B cell (primary cell): ENCODE measurements at regions not wholly inside any gene's neighbourhood (a gene's known extent, or its start where the extent isn't known, plus 50 kb on each side); places are given as distances from the start of the nearest gene placed in this dataset.

Experiments
- ATAC-seq: fragments of 200-7000 bp; cut with Tn5 transposase; one replicate; pipeline ENCODE4 v1.10.0; 2021; ENCODE audit warnings: low read depth, mild to moderate bottlenecking, moderate number of reproducible peaks, moderate library complexity
- CTCF ChIA-PET: fragments of 350-600 bp; sonication (Branson Sonifier 250); formaldehyde crosslinking; loops from one replicate; lab custom pipeline; 2021; ENCODE audit warnings: antibody characterized with exemption, inconsistent platforms; lab: Charles Lee
- POLR2A ChIA-PET: fragments of 350-600 bp; sonication (Branson Sonifier 250); formaldehyde crosslinking; loops from one replicate; lab custom pipeline; 2021; ENCODE audit warnings: antibody characterized with exemption; lab: Charles Lee
- DNase-seq: peaks from one replicate; pipeline ENCODE4 v3.0.0; 2013
- H2AFZ ChIP-seq: 2 replicates; pipeline ENCODE4 v1.6.1; 2012; ENCODE audit warnings: mild to moderate bottlenecking, low read depth, low read length; ENCODE audit not compliant: insufficient read depth, poor library complexity, severe bottlenecking
- H3K27ac ChIP-seq, 2 donors: 1 replicate in 1 of 2; 2 replicates in 1 of 2; pipeline ENCODE4 v1.5.1; 2012 to 2013; ENCODE audit warnings: low read length in 2 of 2, mild to moderate bottlenecking in 2 of 2, moderate library complexity in 1 of 2
- H3K27me3 ChIP-seq, 4 experiments: fragments of 200-600 bp in 1 of 4; sonication (generic) in 1 of 4; replicated peaks in 1 of 4; 1 replicate in 2 of 4; 2 replicates in 2 of 4; pipeline versions ENCODE4 v1.6.1 to v1.7.0; 2013 to 2016; ENCODE audit warnings: low read length in 3 of 4, mild to moderate bottlenecking in 2 of 4, mixed read lengths in 1 of 4, moderate library complexity in 1 of 4; ENCODE audit not compliant: insufficient read depth in 4 of 4, control insufficient read depth in 3 of 4; ENCODE audit errors: control extremely low read depth in 1 of 4
- H3K36me3 ChIP-seq, 2 experiments: replicated peaks in 1 of 2; 1 replicate in 1 of 2; 2 replicates in 1 of 2; pipeline versions ENCODE4 v1.6.1 to v1.7.1; 2013; ENCODE audit warnings: low read length in 1 of 2; ENCODE audit not compliant: insufficient read depth in 2 of 2, control insufficient read depth in 1 of 2; ENCODE audit errors: control extremely low read depth in 1 of 2, extremely low read depth in 1 of 2
- H3K4me1 ChIP-seq, 2 donors: fragments of 200-600 bp in 1 of 2; sonication (generic) in 1 of 2; 1 replicate in 1 of 2; 2 replicates in 1 of 2; pipeline versions ENCODE4 v1.5.1 to v1.6.1; 2013 to 2017; ENCODE audit warnings: low read length in 2 of 2; ENCODE audit not compliant: control insufficient read depth in 2 of 2, insufficient read depth in 2 of 2
- H3K4me2 ChIP-seq: replicated peaks from 2 replicates; pipeline ENCODE3; 2012; ENCODE audit warnings: mild to moderate bottlenecking, low read depth, low read length; ENCODE audit not compliant: poor library complexity, severe bottlenecking
- H3K4me3 ChIP-seq, 5 experiments: fragments of 200-600 bp in 1 of 5; sonication (generic) in 1 of 5; 1 replicate in 3 of 5; 2 replicates in 2 of 5; pipeline versions ENCODE4 v1.5.1 to v1.7.0; 2011 to 2016; ENCODE audit warnings: low read length in 4 of 5, mild to moderate bottlenecking in 4 of 5, low read depth in 2 of 5, control low read depth in 1 of 5, moderate library complexity in 1 of 5; ENCODE audit not compliant: insufficient read depth in 1 of 5; ENCODE audit errors: control extremely low read depth in 1 of 5, extremely low read depth in 1 of 5
- H3K79me2 ChIP-seq: fragments of 200-600 bp; sonication (generic); one replicate; pipeline ENCODE4 v1.6.0; 2016; ENCODE audit warnings: low read length; ENCODE audit not compliant: control insufficient read depth, insufficient read depth
- H3K9ac ChIP-seq: fragments of 200-600 bp; sonication (generic); 2 replicates; pipeline ENCODE4 v1.6.1; 2017; ENCODE audit warnings: mild to moderate bottlenecking, low read length, moderate library complexity
- H3K9me3 ChIP-seq, 3 donors: one replicate each; pipeline versions ENCODE4 v1.6.1 to v1.7.1; 2013; ENCODE audit warnings: low read length in 2 of 3; ENCODE audit not compliant: control insufficient read depth in 2 of 3, insufficient read depth in 1 of 3; ENCODE audit errors: control extremely low read depth in 1 of 3
- H4K20me1 ChIP-seq: 2 replicates; pipeline ENCODE4 v1.6.0; 2012; ENCODE audit warnings: mild to moderate bottlenecking, low read length; ENCODE audit not compliant: insufficient read depth, control insufficient read depth, poor library complexity, severe bottlenecking
- H3K27ac Mint-ChIP-seq: one replicate; pipeline ENCODE4 v1.8.0; 2021; ENCODE audit warnings: mixed read lengths
- H3K27me3 Mint-ChIP-seq: one replicate; pipeline ENCODE4 v1.8.0; 2021; ENCODE audit warnings: mixed read lengths
- H3K4me1 Mint-ChIP-seq: one replicate; pipeline ENCODE4 v1.8.0; 2021; ENCODE audit warnings: mixed read lengths
- H3K4me3 Mint-ChIP-seq: one replicate; pipeline ENCODE4 v1.8.0; 2021; ENCODE audit warnings: mixed read lengths
- H3K9me3 Mint-ChIP-seq: one replicate; pipeline ENCODE4 v1.8.0; 2022; ENCODE audit warnings: mixed read lengths; ENCODE audit not compliant: insufficient read depth
- EZH2 ChIP-seq: IDR thresholded peaks from 2 replicates; pipeline ENCODE4 v1.6.1; 2012; ENCODE audit warnings: borderline replicate concordance, low read depth, mild to moderate bottlenecking, moderate library complexity, low read length; ENCODE audit not compliant: insufficient read depth, poor library complexity, severe bottlenecking
- WGBS: methylation state at CpG from one replicate; pipeline ENCODE4 v1.1.5; 2013; ENCODE audit warnings: missing lambda C conversion rate; ENCODE audit not compliant: insufficient coverage; 5-methylcytosine and 5-hydroxymethylcytosine counted together
- intact Hi-C: fragments of 100-400 bp; cut with micrococcal nuclease; formaldehyde crosslinking; loops from one replicate; pipeline ENCODE4 v1.10.0; 2022
- TF ChIP-seq, protein P1 (sequence below): fragments of 200-600 bp; IDR thresholded peaks from one replicate; pipeline ENCODE4 v1.8.0; 2022; ENCODE audit warnings: antibody characterized with exemption, mild to moderate bottlenecking

DNA sequence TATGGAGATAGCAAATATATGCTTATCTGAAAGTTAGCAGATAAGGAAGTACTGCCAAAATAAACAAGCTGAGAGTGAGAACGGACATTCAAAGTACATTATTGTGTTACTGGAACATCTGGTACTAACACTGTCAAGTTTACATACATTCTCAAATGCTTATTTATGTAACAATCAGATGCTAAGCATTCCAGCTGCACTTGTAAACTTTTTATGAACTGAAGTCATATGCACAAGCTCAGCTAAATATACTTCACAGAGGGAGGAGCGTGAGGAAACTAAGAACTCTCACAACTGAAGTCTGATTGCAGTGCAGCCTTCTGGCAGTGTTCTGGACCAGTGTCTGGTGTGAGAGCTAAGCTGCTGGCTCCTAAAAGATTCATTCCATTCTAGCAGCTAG, 223.7 kb upstream of the NANOGP8 start:
- WGBS = no CpG with 5 or more reads among the region's 2 CpGs
- no peaks in the 10 kb centered on the region for H3K27me3 Mint-ChIP-seq
- CTCF ChIA-PET = no interaction called here

DNA sequence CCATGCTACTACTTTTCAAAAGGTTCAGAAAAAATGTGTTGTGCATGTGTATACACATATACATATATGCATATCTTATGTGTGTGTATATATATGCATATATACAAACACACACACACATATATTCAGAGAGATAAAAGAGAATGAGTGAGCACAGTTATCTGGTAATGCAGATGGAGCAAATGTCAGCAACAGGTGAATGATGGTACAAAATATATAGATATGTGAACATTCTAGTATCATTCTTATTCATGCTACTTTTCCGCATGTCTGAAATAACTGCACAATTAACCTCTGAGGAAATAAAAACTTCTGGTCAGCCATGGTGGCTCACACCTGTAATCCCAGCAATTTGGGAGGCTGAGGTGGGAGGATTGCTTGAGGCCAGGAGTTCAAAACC, 222.6 kb upstream of the NANOGP8 start:
- Histone ChIP-seq H4K20me1 (no peaks in the 10 kb centered on the region), H3K27ac (no peak overlapping the region), H3K79me2 (no peaks in the 10 kb centered on the region), H3K4me1 (no peaks in the 10 kb centered on the region), H3K9ac (no peak overlapping the region), H3K4me2 (no peak overlapping the region), H3K9me3 (no peaks in the 10 kb centered on the region), H2AFZ (no peak overlapping the region), H3K36me3 (no peaks in the 10 kb centered on the region), H3K27me3 (no peaks in the 10 kb centered on the region), H3K4me3 (no peak overlapping the region)
- Mint-ChIP-seq H3K4me1 (no peaks in the 10 kb centered on the region), H3K27ac (no peak overlapping the region), H3K4me3 (no peak overlapping the region), H3K9me3 (no peaks in the 10 kb centered on the region), H3K27me3 (no peaks in the 10 kb centered on the region)
- ATAC-seq = no peak
- CTCF ChIA-PET = no interaction called here
- TF ChIP-seq, protein P1, sequence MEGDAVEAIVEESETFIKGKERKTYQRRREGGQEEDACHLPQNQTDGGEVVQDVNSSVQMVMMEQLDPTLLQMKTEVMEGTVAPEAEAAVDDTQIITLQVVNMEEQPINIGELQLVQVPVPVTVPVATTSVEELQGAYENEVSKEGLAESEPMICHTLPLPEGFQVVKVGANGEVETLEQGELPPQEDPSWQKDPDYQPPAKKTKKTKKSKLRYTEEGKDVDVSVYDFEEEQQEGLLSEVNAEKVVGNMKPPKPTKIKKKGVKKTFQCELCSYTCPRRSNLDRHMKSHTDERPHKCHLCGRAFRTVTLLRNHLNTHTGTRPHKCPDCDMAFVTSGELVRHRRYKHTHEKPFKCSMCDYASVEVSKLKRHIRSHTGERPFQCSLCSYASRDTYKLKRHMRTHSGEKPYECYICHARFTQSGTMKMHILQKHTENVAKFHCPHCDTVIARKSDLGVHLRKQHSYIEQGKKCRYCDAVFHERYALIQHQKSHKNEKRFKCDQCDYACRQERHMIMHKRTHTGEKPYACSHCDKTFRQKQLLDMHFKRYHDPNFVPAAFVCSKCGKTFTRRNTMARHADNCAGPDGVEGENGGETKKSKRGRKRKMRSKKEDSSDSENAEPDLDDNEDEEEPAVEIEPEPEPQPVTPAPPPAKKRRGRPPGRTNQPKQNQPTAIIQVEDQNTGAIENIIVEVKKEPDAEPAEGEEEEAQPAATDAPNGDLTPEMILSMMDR = no peak
- no peak for TF ChIP-seq EZH2
- intact Hi-C loops = no loop called here
- no peak for DNase-seq
- WGBS = no CpG with 5 or more reads among the region's 1 CpG
- POLR2A ChIA-PET = no interaction called here

More for the DNA sequence above, 223.7 kb upstream of the NANOGP8 start:
- Mint-ChIP-seq H3K4me3 (no peak overlapping the region), H3K4me1 (no peaks in the 10 kb centered on the region), H3K27ac (no peak overlapping the region), H3K9me3 (no peaks in the 10 kb centered on the region)
- Histone ChIP-seq H3K27ac (no peak overlapping the region), H4K20me1 (no peaks in the 10 kb centered on the region), H3K4me3 (no peak overlapping the region), H3K4me1 (no peaks in the 10 kb centered on the region), H3K9ac (no peak overlapping the region), H2AFZ (no peak overlapping the region), H3K9me3 (no peaks in the 10 kb centered on the region), H3K4me2 (no peak overlapping the region), H3K27me3 (no peaks in the 10 kb centered on the region), H3K79me2 (no peaks in the 10 kb centered on the region), H3K36me3 (no peaks in the 10 kb centered on the region)
- intact Hi-C loops = no loop called here
- POLR2A ChIA-PET = no interaction called here
- no peak for ATAC-seq
- no peak for DNase-seq
- TF ChIP-seq, protein P1 = no peak
- TF ChIP-seq EZH2 = no peak
